H1 (cell line): ENCODE measurements at regions not wholly inside any gene's neighbourhood (a gene's known extent, or its start where the extent isn't known, plus 50 kb on each side); places are given as distances from the start of the nearest gene placed in this dataset.

Experiments
- CBX8 ChIP-seq: fragments of 300-800, 300-1000 bp; sonication (generic); IDR thresholded peaks from 2 replicates; pipeline ENCODE4 v1.7.1; 2016; ENCODE audit warnings: low read depth, low read length, borderline replicate concordance
- CHD7 ChIP-seq: fragments of 300-600 bp; sonication (generic); IDR thresholded peaks from 2 replicates; pipeline ENCODE4 v1.7.1; 2012; ENCODE audit warnings: low read length, moderate library complexity, mild to moderate bottlenecking, inconsistent platforms; ENCODE audit not compliant: insufficient replicate concordance
- CTBP2 ChIP-seq: IDR thresholded peaks from 2 replicates; pipeline ENCODE4 v1.7.0; 2011; ENCODE audit warnings: borderline replicate concordance, mild to moderate bottlenecking, moderate library complexity, mixed read lengths, low read length; ENCODE audit not compliant: insufficient read depth, insufficient read length
- CTCF ChIP-seq, 3 experiments: IDR thresholded peaks; 1 replicate in 2 of 3; 2 replicates in 1 of 3; pipeline versions ENCODE4 v1.5.1 to v1.6.1; 2011; ENCODE audit warnings: low read length in 3 of 3, mild to moderate bottlenecking in 3 of 3, inconsistent platforms in 2 of 3, low read depth in 1 of 3, moderate library complexity in 1 of 3; ENCODE audit not compliant: insufficient read depth in 1 of 3; ENCODE audit errors: control extremely low read depth in 1 of 3
- KDM4A ChIP-seq: IDR thresholded peaks from one replicate; pipeline ENCODE4 v1.7.1; 2012; ENCODE audit warnings: low read depth, mild to moderate bottlenecking, moderate library complexity, low read length, inconsistent platforms; ENCODE audit not compliant: severe bottlenecking
- POU5F1 ChIP-seq: IDR thresholded peaks from 2 replicates; pipeline ENCODE4 v1.6.1; 2011; ENCODE audit warnings: low read depth, mild to moderate bottlenecking, low read length, moderate library complexity
- TCF12 ChIP-seq: IDR thresholded peaks from 2 replicates; pipeline ENCODE4 v1.6.1; 2011; ENCODE audit warnings: low read depth, mild to moderate bottlenecking, low read length

- no peak for TF ChIP-seq CHD7
- TF ChIP-seq CTBP2 = no peak
- TF ChIP-seq CBX8 = no peak
- TF ChIP-seq TCF12 = no peak
- no peak for TF ChIP-seq KDM4A
- no peak for TF ChIP-seq CTCF (IDR thresholded peaks at IDR 0.05; ENCODE audit: control extremely low read depth in 1 of 3, insufficient read depth in 1 of 3, low read depth in 1 of 3, low read length in 3 of 3)
- no peak for TF ChIP-seq POU5F1
These were observed 207.9 kb upstream of the NT5C1B start (continued) for GRCh38 chr2:18797133-18797845.
